ENCODE measurements at regions not wholly inside any gene's neighbourhood (a gene's known extent, or its start where the extent isn't known, plus 50 kb on each side); places are given as distances from the start of the nearest gene placed in this dataset.

GRCh38 chr3:30471796-30472489, 134.5 kb upstream of the TGFBR2 start:
- TF ChIP-seq POLR2A (IDR thresholded peaks at IDR 0.05) (no peak), CTCF (IDR thresholded peaks at IDR 0.05) (no peak)
